NCI-H1092 (cell line): ENCODE measurements at regions not wholly inside any gene's neighbourhood (a gene's known extent, or its start where the extent isn't known, plus 50 kb on each side); places are given as distances from the start of the nearest gene placed in this dataset.

ENCODE experiments used
- DNase-seq: peaks from one replicate; lab custom pipeline; 2025; lab: John Stamatoyannopoulos, UW

DNA sequence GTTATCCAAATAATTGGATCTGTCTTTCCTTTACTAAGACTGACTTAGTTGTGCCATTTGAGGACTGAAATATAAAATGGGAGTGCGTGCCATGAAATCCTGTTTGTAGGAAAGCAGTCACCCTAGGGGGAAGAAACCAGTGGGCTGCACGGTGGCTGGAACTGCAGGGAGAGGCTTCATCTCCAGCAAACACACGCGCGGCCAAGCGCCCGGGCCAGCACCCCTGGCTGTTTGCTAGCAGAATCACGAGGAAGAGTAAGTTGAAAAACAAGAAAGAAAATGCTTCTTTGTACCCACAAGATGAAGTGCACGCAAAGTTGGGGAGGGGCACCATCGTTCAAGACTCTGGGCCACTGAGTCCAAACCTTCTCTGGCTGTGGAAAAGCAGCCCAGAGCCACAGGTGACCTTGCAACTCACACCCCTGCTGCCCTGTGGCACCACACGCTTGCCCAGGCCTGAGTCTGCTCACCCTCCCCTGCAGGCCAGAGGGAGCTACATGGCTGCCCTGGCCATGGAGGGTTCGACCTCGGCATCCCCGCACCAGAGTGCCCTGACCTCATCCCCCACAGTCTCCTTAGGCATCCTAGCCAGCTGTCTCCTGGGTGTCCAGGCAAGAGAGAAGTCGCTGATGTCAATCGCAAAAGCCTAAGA is 55.2 kb downstream of the IRX2 start:
- DNase-seq: no peak

DNA sequence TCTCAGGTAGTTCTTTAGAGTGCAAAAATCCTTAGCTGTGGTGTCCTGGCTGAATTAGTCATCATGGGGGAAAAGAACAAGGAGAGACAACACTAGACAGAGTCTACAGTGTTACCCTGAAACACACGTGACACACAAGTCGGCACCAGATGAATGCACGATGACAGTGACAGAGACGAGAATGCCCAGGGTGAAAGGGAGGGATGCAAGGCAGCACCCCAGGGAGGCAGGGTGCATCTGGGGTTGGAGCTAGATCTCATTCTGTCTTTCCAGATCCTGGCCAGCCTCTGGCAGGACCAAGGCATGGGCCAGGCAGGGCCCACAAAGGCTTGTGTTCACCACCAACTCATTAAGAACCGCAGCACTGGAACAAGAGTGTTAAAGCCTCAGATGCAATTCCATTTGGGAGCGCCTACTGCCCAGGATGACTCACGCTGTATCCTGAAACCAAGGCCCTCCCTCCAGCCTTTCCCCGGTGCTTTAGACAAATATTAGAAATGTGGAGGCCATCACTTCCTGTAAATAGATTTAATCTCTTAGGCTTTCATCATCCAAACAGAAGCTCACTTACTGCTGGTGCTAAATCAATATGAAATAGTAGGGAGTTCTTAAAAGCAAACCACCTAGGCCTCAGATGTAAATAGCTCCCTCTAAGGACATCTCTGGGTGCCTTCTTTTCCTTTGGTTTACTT is 56.1 kb downstream of the IRX2 start:
- no peak for DNase-seq

- no peak for DNase-seq
These were observed 59.9 kb downstream of the IRX2 start for GRCh38 chr5:2691530-2691929.

GRCh38 chr5:2690293-2690692 is 61.2 kb downstream of the IRX2 start:
- no peak for DNase-seq

DNA sequence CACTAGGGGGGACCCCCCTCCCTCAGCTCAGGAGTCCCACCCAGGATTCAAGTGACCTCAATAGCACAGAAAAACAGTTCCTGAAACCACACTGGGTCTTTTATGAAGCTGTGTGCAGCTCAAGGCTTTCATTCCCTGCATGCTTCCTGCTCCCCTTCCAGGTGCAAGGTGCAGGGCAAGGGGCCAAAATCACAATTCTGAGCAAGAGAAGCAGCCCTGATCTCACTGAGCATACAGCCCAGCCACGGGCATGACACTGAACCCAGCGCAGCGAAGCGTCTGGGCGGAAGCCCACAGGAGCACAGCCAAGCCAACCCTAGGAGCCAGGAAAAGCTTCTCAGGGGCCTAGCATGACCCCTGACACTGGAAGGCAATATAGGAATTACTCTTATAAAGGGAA is 62.9 kb downstream of the IRX2 start:
- DNase-seq: peak; percentile 20

- no peak for DNase-seq
These were observed 63.7 kb downstream of the IRX2 start for GRCh38 chr5:2687746-2688145.

GRCh38 chr5:2686321-2687124 is 65.0 kb downstream of the IRX2 start:
- no peak for DNase-seq

DNA sequence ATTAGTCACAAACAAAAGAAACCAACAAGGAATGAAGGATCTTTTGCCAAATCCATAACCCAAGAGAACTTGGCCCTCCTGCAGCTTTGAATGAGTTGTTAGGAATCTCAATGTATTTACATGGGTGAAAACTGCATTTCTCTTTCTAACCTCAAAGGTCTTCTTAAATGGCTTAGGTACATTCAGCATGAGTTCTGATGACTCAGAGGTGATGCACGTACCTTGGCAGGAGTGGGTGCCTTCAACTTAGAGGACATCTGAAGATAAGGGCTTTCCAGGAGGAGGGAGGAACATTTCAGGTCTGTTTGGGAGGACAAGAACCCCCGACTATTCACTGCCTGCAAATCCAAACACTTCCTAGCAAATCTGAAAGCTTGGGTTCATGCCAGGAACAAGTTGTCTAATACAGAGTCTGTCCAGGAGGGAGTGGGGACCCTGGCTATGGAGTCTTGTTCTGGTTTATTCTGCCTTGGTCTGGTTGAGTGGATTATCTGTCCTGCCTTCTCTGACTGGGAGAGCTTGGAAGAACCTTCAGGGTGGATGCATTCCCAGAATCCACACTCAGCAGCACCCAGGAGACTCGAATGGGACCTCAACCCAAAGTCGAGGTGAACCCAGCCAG is 65.7 kb downstream of the IRX2 start:
- no peak for DNase-seq

DNA sequence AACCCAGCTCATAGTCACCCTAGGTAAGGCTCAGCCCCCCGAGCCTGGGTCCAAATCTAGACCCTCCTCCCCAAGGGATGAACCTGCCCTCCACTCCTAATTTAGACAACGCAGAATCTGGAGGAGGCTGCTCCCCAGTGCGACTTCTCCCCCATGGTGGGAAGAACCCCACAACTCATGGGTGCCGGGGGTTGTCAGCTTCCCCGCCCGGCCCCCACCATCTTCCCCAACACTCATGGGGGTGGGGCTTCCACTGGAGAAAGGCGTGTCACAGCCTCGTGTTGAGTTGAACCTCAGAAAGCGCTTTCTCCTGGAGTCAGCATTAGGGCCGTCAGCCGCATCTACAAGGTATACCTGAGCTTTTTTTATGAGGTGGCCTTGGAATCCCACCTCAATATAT is 66.9 kb downstream of the IRX2 start:
- no peak for DNase-seq

DNA sequence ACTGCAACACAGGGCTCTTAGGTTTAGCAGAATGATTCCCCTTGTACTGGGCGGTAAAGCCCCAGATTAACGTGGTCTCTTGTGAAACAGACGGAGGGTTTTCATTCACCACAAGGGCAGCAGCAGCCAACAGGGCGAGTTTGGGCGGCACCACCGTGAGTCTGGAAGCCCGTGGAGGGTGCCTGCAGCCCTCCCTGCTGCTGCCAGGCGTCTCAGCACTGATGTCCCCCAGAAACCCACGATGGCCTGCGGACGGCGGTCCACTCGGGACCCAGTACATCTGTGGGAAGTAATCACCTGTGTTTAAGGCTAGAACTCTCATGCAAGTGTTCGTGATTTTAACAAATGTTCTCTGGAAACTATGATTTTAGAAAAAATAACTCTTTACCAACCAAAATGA is 67.8 kb downstream of the IRX2 start:
- DNase-seq: no peak

- DNase-seq: no peak
These were observed 70.0 kb downstream of the IRX2 start for GRCh38 chr5:2681476-2681875.

DNA sequence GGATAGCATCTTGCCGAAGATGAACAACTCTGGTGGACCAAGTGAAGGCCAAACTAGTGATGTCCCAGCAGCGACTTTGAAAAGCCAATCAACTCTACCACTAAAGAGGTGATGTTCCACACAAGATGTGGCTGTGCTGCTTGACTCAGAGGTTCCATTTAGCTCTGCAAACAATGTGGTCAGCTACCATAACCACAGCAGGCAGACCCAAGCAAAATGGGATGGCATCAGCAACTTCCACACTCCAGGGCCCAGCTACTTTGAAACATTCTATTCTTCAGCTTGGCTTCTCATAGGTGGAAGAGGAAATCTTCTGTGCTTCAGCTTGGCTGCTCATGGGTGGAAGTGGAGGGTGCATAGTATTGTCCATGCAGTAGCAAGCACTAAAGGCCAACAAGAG is 70.5 kb downstream of the IRX2 start:
- DNase-seq: no peak

DNA sequence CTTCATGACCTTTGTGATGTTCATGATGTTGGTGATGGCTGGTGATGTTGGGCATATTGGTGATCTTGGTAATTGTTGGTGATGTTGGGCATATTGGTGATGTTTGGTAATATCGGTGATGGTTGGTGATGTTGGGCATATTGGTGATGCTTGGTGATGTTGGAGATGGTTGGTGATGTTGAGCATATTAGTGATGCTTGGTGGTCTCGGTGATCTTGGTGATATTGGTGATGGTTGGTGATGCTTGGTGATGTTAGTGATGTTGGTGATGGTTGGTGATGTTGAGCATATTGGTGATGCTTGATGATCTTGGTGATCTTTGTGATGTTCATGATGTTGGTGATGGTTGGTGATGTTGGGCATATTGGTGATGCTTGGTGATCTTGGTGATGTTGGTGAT is 73.8 kb downstream of the IRX2 start:
- DNase-seq: no peak

DNA sequence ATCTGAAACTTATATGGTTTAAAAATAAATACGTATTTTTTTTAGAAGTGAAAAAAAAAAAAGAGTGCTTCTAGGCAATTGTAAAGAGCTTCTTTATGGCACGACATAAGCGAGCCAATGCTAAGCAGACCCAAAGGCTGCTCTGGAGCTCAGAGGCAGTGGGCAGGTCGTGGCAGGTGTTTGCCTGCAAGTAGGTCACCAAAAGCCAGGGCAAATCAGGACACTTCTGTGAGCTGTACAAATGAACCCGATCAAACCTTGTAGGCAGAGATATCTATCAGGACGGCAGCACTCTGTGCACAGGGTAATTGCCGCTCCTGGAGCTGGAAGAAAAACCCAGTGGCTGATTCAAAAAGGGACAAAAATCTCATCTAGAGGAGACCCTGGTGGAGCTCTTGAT is 75.9 kb downstream of the IRX2 start:
- peak; percentile 11 for DNase-seq

- no peak for DNase-seq
These were observed 77.0 kb downstream of the IRX2 start for GRCh38 chr5:2674456-2674855.

DNA sequence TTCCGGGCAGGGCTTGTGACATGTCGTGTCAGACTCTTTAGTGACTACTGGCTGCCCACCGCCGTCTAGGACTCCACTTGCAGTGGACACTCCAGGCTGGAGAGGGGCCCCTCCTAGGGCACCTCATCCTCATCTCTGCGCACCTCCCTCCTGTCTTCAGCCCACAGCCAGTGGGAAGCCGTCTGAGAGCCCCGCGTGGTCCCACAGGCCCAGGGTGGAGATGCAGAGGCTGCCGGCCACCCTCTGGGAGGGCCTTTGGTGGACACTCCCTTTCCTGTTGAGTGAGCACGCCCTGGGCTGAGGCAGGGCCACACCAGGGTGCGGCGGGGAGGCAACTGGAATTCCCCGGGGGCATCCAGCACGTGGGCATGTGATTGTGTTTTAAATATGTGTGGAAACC is 80.5 kb downstream of the IRX2 start:
- DNase-seq: no peak

GRCh38 chr5:2669913-2670312 is 81.6 kb downstream of the IRX2 start:
- DNase-seq: no peak

GRCh38 chr5:2669259-2669658 is 82.2 kb downstream of the IRX2 start:
- DNase-seq: no peak

GRCh38 chr5:2666081-2666480 is 85.4 kb downstream of the IRX2 start:
- no peak for DNase-seq

DNA sequence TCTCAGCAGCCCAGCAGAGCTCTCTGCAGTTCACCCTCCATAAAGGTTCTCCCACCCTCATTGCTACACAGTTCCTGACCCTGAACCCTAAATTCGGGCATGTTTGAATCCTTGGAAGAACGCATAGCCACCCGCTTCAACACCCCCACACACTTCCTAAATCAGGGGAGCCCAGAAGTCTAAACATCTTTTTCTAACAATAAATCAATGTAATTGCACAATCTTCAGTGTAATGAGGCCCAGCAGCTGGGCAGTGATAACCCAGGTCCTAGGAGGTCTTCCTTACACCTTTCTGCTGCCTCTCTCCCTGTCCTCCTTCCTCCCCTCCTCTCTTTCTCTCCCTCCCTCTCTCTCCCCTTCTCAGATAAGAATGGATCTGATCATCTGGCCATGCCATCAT is 88.0 kb downstream of the IRX2 start:
- no peak for DNase-seq

DNA sequence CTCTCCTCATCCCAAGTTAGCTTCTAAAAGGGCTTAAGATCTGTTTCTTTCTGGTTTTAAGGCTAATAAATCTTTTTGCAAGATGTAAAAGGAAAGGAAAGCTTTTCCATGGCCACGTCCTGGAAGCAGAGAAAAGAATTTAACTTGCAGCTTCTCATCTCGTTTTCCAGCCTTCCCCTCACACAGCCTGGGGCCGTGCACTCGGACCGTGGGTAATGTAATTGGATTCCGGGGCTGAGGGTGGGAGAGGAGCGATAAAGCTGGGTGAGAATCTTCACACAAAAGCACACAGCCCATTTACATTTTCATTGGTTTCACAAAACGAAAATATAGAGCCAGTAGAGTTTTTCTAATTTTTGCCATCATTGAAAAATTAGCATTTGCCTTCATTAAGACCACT is 91.2 kb downstream of the IRX2 start:
- DNase-seq: no peak

DNA sequence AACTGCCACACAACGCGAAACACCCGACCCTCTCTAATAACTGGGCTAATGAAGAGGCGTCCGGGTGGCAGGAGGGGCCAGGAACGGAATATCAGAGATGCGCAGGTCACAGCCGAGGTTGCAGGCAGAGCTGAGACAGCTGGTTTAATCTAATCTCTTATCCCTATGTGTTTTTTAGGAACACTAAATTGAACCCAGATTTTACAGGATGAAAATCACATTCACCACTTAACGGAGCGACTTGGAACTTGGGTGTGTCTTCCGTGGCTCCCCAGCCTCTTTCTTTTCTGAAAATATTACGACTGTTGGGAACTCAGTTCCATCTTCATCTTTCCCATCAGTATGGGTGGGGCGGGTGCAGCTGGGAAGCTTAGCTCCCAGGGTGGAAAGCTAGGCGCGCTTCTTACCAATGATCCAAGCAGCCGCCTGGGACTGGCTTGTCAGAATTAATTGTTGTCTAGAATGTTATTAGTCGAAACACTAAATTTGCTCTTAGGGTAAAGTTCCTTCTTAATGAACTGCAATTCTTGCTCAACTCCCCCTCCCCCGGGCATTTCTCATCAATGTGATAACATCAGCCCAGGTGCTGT is 92.5 kb downstream of the IRX2 start:
- DNase-seq: no peak
